ENCODE measurements at regions not wholly inside any gene's neighbourhood (a gene's known extent, or its start where the extent isn't known, plus 50 kb on each side); places are given as distances from the start of the nearest gene placed in this dataset.

- TF ChIP-seq POLR2AphosphoS5 (IDR thresholded peaks at IDR 0.05; ENCODE audit: borderline replicate concordance, low read depth, low read length): no peak
- TF ChIP-seq EZH2 (IDR thresholded peaks at IDR 0.05): no peak
Measured at GRCh38 chr2:56680971-56681631, 497.3 kb downstream of the CCDC85A start.
